Lung (tissue), 11 donors: ENCODE measurements at regions not wholly inside any gene's neighbourhood (a gene's known extent, or its start where the extent isn't known, plus 50 kb on each side); places are given as distances from the start of the nearest gene placed in this dataset.

Source experiments
- ATAC-seq: fragments of 200-7000 bp; cut with Tn5 transposase; one replicate; pipeline ENCODE4 v1.9.1; 2020; ENCODE audit warnings: moderate number of reproducible peaks; ENCODE audit not compliant: insufficient read depth, low FRiP score
- DNase-seq, 3 donors: peaks; one replicate each; pipeline ENCODE4 v3.0.0-alpha.2; 2013 to 2017
- H3K27ac ChIP-seq, 2 donors: one replicate each; pipeline ENCODE4 v1.5.1; 2013; ENCODE audit warnings: mild to moderate bottlenecking in 2 of 2, moderate library complexity in 2 of 2, control low read depth in 1 of 2, inconsistent platforms in 1 of 2, low read depth in 1 of 2, low read length in 1 of 2
- H3K27me3 ChIP-seq, 3 donors: one replicate each; pipeline ENCODE4 v1.5.1; 2013; ENCODE audit warnings: low read length in 2 of 3; ENCODE audit not compliant: control insufficient read depth in 3 of 3, insufficient read depth in 3 of 3
- H3K36me3 ChIP-seq, 4 donors: one replicate each; pipeline ENCODE4 v1.5.1; 2013; ENCODE audit warnings: low read length in 4 of 4, mild to moderate bottlenecking in 1 of 4, moderate library complexity in 1 of 4; ENCODE audit not compliant: control insufficient read depth in 4 of 4, insufficient read depth in 4 of 4
- H3K4me1 ChIP-seq, 5 donors: one replicate each; pipeline ENCODE4 v1.5.1; 2013; ENCODE audit warnings: low read length in 5 of 5, mild to moderate bottlenecking in 2 of 5, moderate library complexity in 1 of 5; ENCODE audit not compliant: control insufficient read depth in 5 of 5, insufficient read depth in 5 of 5
- H3K4me3 ChIP-seq: one replicate; pipeline ENCODE4 v1.5.1; 2013; ENCODE audit warnings: mild to moderate bottlenecking, control low read depth, moderate library complexity
- H3K9ac ChIP-seq, 2 donors: one replicate each; pipeline ENCODE4 v1.5.1; 2013; ENCODE audit warnings: low read length in 2 of 2, control low read depth in 1 of 2; ENCODE audit not compliant: insufficient read depth in 1 of 2
- H3K9me3 ChIP-seq, 4 donors: one replicate each; pipeline ENCODE4 v1.5.1; 2013; ENCODE audit warnings: low read length in 3 of 4, mild to moderate bottlenecking in 1 of 4, moderate library complexity in 1 of 4; ENCODE audit not compliant: control insufficient read depth in 4 of 4, insufficient read depth in 3 of 4
- WGBS, 2 donors: extraction: QIAGEN DNeasy Blood & Tissue Kit; methylation state at CpG; one replicate each; pipeline ENCODE4 v1.1.7; 2013; 5-methylcytosine and 5-hydroxymethylcytosine counted together
- TF ChIP-seq, protein P1 (sequence below): IDR thresholded peaks from 2 replicates; pipeline ENCODE4 v1.5.1; 2012; ENCODE audit warnings: mild to moderate bottlenecking; ENCODE audit errors: control extremely low read depth, extremely low read depth
- donor health status: control.
- donor health status: control.
- donor health status: Bipolar disorder and iron deficiency.
- donor health status: healthy.
- donor health status: DM: yes; HTN: yes; CAD: no.

- TF ChIP-seq, protein P1, sequence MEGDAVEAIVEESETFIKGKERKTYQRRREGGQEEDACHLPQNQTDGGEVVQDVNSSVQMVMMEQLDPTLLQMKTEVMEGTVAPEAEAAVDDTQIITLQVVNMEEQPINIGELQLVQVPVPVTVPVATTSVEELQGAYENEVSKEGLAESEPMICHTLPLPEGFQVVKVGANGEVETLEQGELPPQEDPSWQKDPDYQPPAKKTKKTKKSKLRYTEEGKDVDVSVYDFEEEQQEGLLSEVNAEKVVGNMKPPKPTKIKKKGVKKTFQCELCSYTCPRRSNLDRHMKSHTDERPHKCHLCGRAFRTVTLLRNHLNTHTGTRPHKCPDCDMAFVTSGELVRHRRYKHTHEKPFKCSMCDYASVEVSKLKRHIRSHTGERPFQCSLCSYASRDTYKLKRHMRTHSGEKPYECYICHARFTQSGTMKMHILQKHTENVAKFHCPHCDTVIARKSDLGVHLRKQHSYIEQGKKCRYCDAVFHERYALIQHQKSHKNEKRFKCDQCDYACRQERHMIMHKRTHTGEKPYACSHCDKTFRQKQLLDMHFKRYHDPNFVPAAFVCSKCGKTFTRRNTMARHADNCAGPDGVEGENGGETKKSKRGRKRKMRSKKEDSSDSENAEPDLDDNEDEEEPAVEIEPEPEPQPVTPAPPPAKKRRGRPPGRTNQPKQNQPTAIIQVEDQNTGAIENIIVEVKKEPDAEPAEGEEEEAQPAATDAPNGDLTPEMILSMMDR: no peak
- 71 to 79% methylated on average over 8 of the region's 8 CpGs for WGBS, 2 donors
- DNase-seq (peak in 2 of 3 donors; percentile 20), ATAC-seq (no peak)
- H3K4me1 ChIP-seq: peaks cover 0 to 27% (median 5%) of the 10 kb centered on the region in 5 donors
- H3K9me3 ChIP-seq: no peaks in the 10 kb centered on the region
- H3K9ac ChIP-seq: no peak overlapping the region
- H3K27ac ChIP-seq: no peak overlapping the region
- H3K4me3 ChIP-seq: no peak overlapping the region
- no peaks in the 10 kb centered on the region for H3K27me3 ChIP-seq
- H3K36me3 ChIP-seq: no peaks in the 10 kb centered on the region
Observed at GRCh38 chr4:26141051-26141721, 179.6 kb upstream of the RBPJ start.

- Histone ChIP-seq H3K9ac (no peak overlapping the region), H3K9me3 (no peaks in the 10 kb centered on the region), H3K4me3 (no peak overlapping the region), H3K27ac (peak overlapping the region in 1 of 2 donors; percentile 15), H3K27me3 (no peaks in the 10 kb centered on the region), H3K4me1 (peaks cover 0 to 27% (median 5%) of the 10 kb centered on the region in 5 donors), H3K36me3 (no peaks in the 10 kb centered on the region)
- ATAC-seq (peak; percentile 58), DNase-seq (peak; percentile 77 to 93 (median 89))
- TF ChIP-seq, protein P1: no peak
- WGBS, 2 donors: 52 to 53% methylated on average over 8 of the region's 8 CpGs
Observed at GRCh38 chr4:26141911-26142638, 178.7 kb upstream of the RBPJ start.

GRCh38 chr4:26144526-26145155, 176.2 kb upstream of the RBPJ start:
- DNase-seq: no peak
- Histone ChIP-seq H3K9me3 (no peaks in the 10 kb centered on the region), H3K27ac (no peak overlapping the region), H3K9ac (no peak overlapping the region), H3K36me3 (no peaks in the 10 kb centered on the region), H3K4me1 (peaks cover 0 to 27% (median 5%) of the 10 kb centered on the region in 5 donors), H3K27me3 (no peaks in the 10 kb centered on the region), H3K4me3 (no peak overlapping the region)
- WGBS, 2 donors: 72 to 94% methylated on average over 2 of the region's 2 CpGs
- ATAC-seq: no peak
- TF ChIP-seq, protein P1: no peak
